Left forelimb (tissue), 1 donor: ENCODE measurements at regions not wholly inside any gene's neighbourhood (a gene's known extent, or its start where the extent isn't known, plus 50 kb on each side); places are given as distances from the start of the nearest gene placed in this dataset.

Experiments
- DNase-seq: peaks from one replicate; pipeline ENCODE4 v3.0.0-alpha.2; 2018; ENCODE audit warnings: low spot score

DNA sequence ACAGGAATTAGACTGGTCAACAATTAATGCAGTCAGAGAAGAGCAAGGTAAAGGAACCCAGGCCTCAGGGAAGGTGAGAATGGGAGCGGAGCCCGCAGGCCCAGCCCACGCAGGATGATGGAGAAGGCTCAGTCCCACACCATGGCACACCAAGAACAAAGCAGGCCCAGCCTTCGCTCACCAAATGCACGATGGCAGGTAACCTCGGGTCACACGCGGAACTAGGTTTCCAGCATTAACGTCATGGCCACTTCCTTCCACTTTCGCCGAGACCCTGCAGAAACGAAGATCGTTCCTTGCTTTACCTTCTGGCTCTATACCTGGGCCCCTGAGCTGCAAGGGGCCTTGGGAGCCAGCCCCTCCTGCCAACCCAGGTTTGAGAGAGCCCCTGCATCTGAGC lies 240.2 kb upstream of the C1orf174 start:
- no peak for DNase-seq

- DNase-seq = no peak
Measured at GRCh38 chr1:4140821-4141220, 240.7 kb upstream of the C1orf174 start.

GRCh38 chr1:4144349-4144971 lies 244.4 kb upstream of the C1orf174 start:
- no peak for DNase-seq

GRCh38 chr1:4146101-4146500 lies 246.0 kb upstream of the C1orf174 start:
- DNase-seq = no peak

DNA sequence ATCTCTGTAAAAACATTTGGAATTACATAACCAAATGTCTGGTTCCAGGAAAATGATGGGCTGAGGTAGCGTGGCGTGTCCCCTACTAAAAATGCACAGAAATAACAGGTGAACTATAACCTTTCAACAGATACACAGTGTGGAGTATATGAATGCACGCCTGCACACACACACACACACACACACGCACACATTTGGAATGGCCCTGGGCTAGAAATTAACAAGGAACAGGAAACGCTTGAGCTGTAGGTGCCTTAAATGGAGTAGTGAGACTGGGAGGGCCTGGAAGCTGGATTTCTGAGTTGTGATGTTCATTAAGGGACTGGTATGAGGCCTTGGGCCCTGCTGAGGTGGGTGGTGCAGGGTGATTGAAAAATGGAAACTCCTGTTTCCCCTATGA lies 246.5 kb upstream of the C1orf174 start:
- no peak for DNase-seq

DNA sequence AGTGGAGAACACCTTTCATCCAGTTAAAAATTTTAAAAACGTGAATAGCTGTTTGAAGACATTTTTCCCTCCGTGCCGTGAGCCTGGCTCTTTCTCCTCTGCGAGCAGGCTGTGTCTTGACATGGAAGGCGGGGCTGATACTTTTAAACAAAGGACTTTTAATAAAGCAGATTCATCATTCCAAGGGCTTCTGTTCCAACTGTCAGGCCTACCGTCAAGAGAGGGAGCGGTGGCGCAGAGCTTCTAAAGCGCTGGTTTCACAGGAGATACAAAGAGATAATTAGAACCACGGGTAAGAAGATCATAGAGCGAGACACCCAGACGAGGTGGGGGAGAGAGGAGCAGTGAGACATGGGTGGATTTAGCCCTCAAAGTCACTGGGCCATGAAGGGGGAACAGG lies 247.4 kb upstream of the C1orf174 start:
- DNase-seq = no peak

DNA sequence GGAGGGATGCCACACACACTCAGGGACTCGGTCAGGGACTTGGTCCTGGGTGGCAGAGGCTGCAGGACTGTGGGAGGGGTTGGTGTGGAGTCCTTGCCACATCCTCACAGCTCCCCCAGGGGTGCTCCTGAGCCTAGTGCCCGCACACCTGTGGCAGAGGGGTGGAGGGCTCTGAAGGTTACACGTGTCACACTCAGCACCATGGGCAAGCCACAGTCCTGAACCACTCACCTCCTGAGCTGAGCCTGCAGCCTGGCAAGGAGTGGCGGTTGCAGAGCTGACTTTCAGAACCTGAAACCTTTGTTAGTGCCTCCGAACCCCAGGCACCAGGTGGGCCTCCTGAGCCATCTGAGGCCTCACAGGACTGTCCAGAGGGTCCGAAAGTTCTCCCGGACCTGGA lies 249.2 kb upstream of the C1orf174 start:
- DNase-seq = no peak

GRCh38 chr1:4149831-4150230 lies 249.8 kb upstream of the C1orf174 start:
- no peak for DNase-seq

GRCh38 chr1:4150262-4150661 lies 250.2 kb upstream of the C1orf174 start:
- no peak for DNase-seq

DNA sequence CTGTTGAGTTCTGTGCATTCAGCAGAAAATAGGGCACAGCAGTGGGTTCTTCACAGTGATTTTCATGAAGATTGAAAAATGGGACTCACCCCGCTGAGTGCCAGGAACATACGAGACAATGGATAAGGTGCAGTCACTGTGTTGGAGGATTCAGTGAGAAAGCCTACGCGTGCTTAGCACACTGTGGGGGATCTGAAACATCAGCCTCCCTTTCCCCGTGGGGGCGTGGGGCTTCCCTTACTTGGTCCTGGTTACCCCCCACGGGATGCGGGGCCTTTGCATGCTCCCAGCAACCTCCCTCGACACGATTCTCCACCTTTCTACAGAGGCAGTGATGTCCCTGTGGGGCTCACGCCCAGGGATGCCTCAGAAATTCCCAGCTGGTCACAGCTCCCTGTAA lies 252.2 kb upstream of the C1orf174 start:
- no peak for DNase-seq

DNA sequence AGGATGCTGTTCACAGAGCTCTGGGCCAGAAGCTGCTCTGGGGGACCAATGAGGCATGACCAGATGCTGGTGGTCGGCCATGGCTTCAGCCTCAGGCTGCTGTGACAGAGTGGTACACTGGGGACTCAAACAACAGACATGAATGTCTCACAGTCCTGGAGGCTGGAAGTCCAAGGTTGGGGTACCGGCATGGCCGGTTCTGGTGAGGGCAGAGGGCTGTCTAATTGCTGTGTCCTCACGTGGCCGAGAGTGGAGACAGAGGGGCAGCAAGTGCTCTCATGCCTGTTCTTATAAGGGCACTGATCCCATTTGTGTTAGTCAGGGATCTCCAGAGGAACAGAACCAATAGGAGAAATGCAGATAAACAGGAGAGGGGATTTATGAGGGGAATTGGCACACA lies 253.5 kb upstream of the C1orf174 start:
- no peak for DNase-seq

DNA sequence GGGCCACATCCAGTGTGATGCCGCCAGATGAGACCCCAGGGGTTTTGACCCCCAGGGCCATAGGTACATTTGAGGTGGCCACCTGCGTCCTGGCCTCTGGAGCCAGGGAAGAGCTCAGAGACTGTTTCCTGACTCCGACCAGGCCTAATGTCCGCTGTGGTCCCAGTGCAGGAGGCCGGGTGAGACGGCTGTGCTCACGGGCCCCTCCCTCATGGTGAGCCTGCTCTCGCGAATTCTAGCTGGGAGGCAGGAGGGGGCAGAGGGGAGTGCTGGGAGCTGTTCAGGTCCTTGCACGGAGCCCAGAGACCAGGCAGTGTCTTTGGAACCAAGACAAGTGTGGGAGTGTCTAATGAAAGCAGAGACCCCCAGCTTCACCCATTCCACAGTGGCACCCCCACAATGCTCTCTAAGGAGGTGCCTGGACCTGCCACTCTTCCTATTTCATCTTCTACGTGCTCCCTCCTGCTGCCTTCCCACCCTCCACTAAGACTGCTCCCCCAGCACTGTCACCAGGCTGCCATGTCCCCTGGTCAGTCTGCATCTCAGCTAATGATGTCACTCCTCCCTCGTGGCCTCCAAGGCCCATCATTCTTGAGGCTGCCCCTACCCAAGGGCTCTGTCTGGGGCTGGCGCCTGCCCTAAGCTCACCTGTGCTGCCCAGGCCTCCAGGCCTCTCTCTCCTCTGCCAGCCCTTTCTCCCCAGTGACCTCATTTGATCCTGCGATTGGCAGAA lies 256.3 kb upstream of the C1orf174 start:
- DNase-seq = no peak

DNA sequence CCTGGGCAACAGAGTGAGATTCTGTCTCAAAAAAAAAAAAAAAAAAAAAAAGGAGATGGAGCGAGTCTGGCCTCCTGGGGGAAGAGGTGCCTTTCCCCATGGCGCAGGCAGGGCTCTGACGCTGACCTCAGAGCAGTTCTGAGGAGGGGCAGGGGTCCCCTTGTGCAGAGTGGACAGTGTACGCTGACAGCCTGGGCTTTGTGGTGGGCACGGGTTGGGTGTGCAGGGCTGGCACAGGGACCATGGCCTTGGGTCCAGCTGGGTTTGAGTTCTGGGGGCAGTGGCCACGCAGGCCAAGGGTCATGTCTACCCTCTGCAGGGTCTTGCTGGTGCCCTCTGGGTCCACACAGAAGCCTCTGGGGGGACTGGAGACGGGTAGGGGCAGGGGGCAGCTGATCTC lies 260.1 kb upstream of the C1orf174 start:
- no peak for DNase-seq

DNA sequence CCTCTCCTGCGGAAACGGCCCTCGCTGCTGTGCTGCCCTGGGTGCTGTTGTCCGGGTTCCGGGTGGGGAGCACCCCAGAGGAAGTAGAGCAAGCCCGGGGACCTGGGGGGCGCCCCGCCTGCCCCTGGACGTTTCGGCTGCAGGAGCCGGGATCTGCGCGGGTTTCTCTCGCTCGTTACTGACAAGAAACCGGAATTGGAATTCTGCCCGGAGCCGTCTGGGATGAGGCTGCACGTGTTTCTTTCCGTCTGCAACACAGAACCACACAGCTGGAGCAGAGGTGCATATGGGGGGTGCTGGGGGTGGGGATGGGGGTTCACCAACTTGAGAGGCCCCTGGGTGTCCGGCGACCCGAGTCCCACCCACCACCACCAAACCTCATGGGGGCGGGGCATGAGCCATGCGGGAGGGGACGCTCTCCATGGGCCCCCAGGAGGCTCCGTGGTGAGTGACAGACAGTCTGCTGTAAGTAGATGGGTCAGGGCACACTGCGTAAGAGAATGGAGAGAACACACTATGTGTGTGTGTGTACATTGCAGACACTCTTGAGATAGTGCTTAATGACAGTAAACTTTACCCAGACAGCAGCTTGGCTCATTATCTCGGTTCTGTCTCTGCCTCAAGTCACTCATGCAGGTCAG lies 261.4 kb upstream of the C1orf174 start:
- DNase-seq = no peak

DNA sequence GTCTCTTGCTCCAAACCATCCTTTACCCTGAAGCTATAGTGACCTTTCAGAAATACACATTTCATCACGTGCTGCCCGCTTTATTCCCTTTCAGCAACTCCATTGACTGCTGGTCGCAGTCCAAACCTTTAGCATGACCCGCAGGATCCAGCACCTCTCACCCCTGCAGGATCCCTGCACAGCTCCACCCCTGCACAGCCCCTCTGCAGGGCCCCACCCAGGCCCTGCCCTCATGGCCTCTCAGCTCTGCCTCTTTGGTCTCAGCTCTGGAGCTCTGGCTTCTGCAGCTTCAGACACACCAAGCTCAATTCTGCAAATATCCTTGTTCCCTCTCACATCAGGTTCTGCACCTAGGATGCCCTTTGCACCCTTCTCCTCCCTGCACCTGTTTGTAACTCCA lies 264.9 kb upstream of the C1orf174 start:
- no peak for DNase-seq

GRCh38 chr1:4165686-4166300 lies 265.7 kb upstream of the C1orf174 start:
- DNase-seq = no peak

DNA sequence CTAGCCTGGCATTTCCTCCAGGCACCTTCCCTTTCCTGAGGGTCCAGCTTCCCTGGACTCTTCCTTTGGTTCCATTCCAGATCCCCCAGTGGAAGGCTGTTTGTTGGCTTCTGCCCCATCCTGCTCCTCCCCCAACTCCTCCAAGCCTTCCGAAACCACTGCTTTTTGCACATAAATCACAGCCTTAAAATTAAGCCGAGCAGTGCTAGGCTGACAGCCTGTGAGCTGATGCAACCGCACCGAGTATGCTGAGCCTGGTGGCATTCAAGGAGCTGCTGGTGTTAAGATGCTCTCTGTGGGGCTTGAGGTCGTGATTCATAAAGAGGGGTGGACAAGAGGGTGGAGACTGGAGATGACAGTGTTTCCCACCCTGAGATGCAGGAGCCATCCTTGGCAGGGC lies 266.6 kb upstream of the C1orf174 start:
- DNase-seq = no peak

DNA sequence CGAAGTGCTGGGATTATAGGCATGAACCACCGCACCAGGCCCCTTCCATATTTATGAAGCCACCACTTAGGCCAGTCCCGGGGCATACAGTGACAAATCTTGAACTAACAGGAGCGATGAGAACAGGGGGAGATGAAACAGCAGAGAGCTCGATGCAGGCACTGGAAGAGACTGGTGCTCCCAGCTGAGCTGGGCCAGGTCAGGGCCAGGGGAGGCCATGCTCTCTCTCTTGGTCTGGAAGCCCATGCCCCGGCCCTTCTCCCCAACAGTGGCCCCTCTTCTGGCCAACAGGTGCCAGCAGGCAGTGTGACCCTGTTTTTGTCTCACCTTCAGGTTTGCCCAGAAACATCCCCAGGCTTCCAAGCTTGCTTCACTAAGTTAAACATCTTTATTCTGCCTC lies 269.9 kb upstream of the C1orf174 start:
- no peak for DNase-seq

DNA sequence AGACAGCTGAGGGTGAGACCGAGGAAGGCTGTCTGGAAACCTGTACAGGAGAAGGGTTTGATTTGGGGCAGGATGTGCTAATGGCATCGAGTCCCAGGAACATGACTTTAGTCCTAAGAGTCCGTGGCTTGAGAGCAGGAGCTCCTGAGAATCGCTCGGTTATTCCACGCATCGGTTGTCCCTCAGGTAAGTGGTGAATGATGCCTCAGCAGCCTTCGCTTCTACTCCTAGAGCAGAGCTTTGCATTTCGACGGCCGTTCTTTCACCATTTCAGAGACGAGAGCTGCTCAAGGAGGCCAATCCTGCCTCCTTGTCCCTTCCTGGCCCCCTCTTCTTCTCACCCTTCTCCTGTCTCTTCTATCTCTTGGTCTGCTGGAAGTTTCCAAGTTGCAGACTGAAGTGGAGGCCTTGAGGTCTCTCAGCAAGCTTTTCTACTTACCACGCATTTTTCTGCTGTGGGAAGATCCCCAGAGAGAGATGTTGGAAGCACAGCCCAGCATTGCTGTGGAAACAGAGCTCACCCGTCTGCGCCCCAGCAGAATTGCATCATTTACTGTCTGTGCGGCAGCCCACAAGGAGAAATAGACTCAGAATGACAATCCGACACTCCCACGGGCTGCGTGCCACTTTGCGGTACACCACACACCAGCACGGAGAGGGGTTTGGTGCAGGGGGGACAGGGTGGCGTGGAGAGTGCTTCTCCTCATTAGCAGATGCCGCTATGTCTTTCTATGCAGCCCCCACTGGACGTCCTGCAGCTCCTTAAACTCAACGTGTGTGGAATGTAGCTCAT lies 270.7 kb upstream of the C1orf174 start:
- no peak for DNase-seq

GRCh38 chr1:4171480-4172450 lies 271.7 kb upstream of the C1orf174 start:
- DNase-seq = no peak
